HCT116 (cell line): ENCODE measurements at regions not wholly inside any gene's neighbourhood (a gene's known extent, or its start where the extent isn't known, plus 50 kb on each side); places are given as distances from the start of the nearest gene placed in this dataset.

ENCODE experiments used
- ATAC-seq: fragments of 200-7000 bp; cut with Tn5 transposase; 2 replicates; pipeline ENCODE4 v1.9.1; 2020; ENCODE audit warnings: mild to moderate bottlenecking, moderate library complexity
- BruUV-seq: library from RNA; stranded (reverse); fragments of 400-500 nt; replicated peaks from 2 replicates; lab custom pipeline; 2021; lab: Mats Ljungman, UMichigan
- CTCF ChIA-PET: fragments of 300-600 bp; sonication (Branson Sonifier 250); formaldehyde crosslinking; loops from one replicate; lab custom pipeline; 2021; ENCODE audit warnings: antibody characterized with exemption; lab: Charles Lee
- POLR2A ChIA-PET: fragments of 300-600, 350-600 bp; sonication (Branson Sonifier 250); formaldehyde crosslinking; loops from one replicate; lab custom pipeline; 2021; ENCODE audit warnings: antibody characterized with exemption; lab: Charles Lee
- RAD21 ChIA-PET, 2 experiments: fragments of 300-600 bp; sonication (Branson Sonifier 250); formaldehyde crosslinking; loops; one replicate each; lab custom pipeline; 2023; ENCODE audit warnings: low total read pairs in 2 of 2; ENCODE audit not compliant: uncharacterized antibody in 2 of 2, unreplicated experiment in 2 of 2, low non-redundant PET in 1 of 2; lab: Charles Lee
- DNase-seq: peaks from one replicate; pipeline ENCODE4 v3.0.0-alpha.2; 2010; ENCODE audit warnings: low read depth, low spot score
- H2AFZ ChIP-seq: fragments of 200-600 bp; shearing (Covaris generic), sonication (generic); 2 replicates; pipeline ENCODE4 v1.6.1; 2017; ENCODE audit warnings: low read depth, mixed run types, mixed read lengths, antibody characterized with exemption, low read length; ENCODE audit not compliant: poor library complexity, severe bottlenecking
- H3K27ac ChIP-seq: 2 replicates; pipeline ENCODE4 v1.5.1; 2012; ENCODE audit warnings: low read depth, low read length
- H3K27me3 ChIP-seq: fragments of 200-600 bp; sonication (generic); 2 replicates; pipeline ENCODE4 v1.6.1; 2016; ENCODE audit warnings: mixed run types, low read length, mixed read lengths; ENCODE audit not compliant: insufficient read depth
- H3K36me3 ChIP-seq, 2 experiments: fragments of 200-500 bp in 1 of 2; fragments of 200-600 bp in 1 of 2; sonication (Bioruptor generic) in 1 of 2; sonication (generic) in 1 of 2; 2 replicates each; pipeline versions ENCODE4 v1.5.1 to v1.6.1; 2014 to 2016; ENCODE audit warnings: low read length in 2 of 2, inconsistent platforms in 1 of 2, mixed read lengths in 1 of 2, mixed run types in 1 of 2; ENCODE audit not compliant: insufficient read depth in 2 of 2, control insufficient read depth in 1 of 2
- H3K4me1 ChIP-seq, 2 experiments: fragments of 200-600 bp in 1 of 2; sonication (generic) in 1 of 2; 2 replicates each; pipeline versions ENCODE4 v1.5.1 to v1.6.1; 2012 to 2017; ENCODE audit warnings: low read length in 2 of 2, inconsistent platforms in 1 of 2, mild to moderate bottlenecking in 1 of 2, mixed read lengths in 1 of 2, mixed run types in 1 of 2, moderate library complexity in 1 of 2; ENCODE audit not compliant: insufficient read depth in 2 of 2, control insufficient read depth in 1 of 2
- H3K4me2 ChIP-seq: fragments of 200-600 bp; sonication (generic); 2 replicates; pipeline ENCODE4 v1.6.1; 2017; ENCODE audit warnings: mixed run types, low read length, mixed read lengths
- H3K4me3 ChIP-seq, 2 experiments: fragments of 200-600 bp in 1 of 2; sonication (generic) in 1 of 2; replicated peaks in 1 of 2; 2 replicates each; pipeline ENCODE4 v1.5.1; 2011 to 2016; ENCODE audit warnings: low read length in 2 of 2, control low read depth in 1 of 2, low read depth in 1 of 2, mild to moderate bottlenecking in 1 of 2, mixed read lengths in 1 of 2, mixed run types in 1 of 2
- H3K79me2 ChIP-seq: fragments of 200-600 bp; sonication (generic); 2 replicates; pipeline ENCODE4 v1.6.1; 2017; ENCODE audit warnings: mild to moderate bottlenecking, mixed run types, low read length, moderate library complexity, mixed read lengths; ENCODE audit not compliant: insufficient read depth
- H3K9ac ChIP-seq: fragments of 200-600 bp; sonication (generic); 2 replicates; pipeline ENCODE4 v1.6.1; 2016; ENCODE audit warnings: low read length, mixed read lengths
- H3K9me2 ChIP-seq: fragments of 200-600 bp; sonication (generic), shearing (Covaris generic); 2 replicates; pipeline ENCODE4 v1.6.1; 2017; ENCODE audit warnings: mixed run types, mild to moderate bottlenecking, moderate library complexity; ENCODE audit not compliant: insufficient read depth
- H3K9me3 ChIP-seq, 2 experiments: fragments of 200-500 bp in 1 of 2; fragments of 200-600 bp in 1 of 2; sonication (Bioruptor generic) in 1 of 2; sonication (generic) in 1 of 2; 2 replicates each; pipeline ENCODE4 v1.6.1; 2014 to 2017; ENCODE audit warnings: low read length in 2 of 2, mixed read lengths in 2 of 2, inconsistent platforms in 1 of 2, low read depth in 1 of 2, mild to moderate bottlenecking in 1 of 2, mixed run types in 1 of 2, moderate library complexity in 1 of 2; ENCODE audit not compliant: control insufficient read depth in 1 of 2, insufficient read depth in 1 of 2
- H4K20me1 ChIP-seq: fragments of 200-600 bp; sonication (generic), shearing (Covaris generic); 2 replicates; pipeline ENCODE4 v1.6.1; 2017; ENCODE audit warnings: mixed run types, mild to moderate bottlenecking, moderate library complexity; ENCODE audit not compliant: insufficient read depth
- CEBPB ChIP-seq: IDR thresholded peaks from 2 replicates; pipeline ENCODE4 v1.6.1; 2012; ENCODE audit warnings: low read depth
- EZH2phosphoT487 ChIP-seq: fragments of 200-600 bp; IDR thresholded peaks from 2 replicates; pipeline ENCODE4 v1.6.1; 2018; ENCODE audit warnings: antibody characterized with exemption, borderline replicate concordance
- POLR2A ChIP-seq: IDR thresholded peaks from 2 replicates; pipeline ENCODE4 v1.7.0; 2011; ENCODE audit warnings: borderline replicate concordance; ENCODE audit not compliant: insufficient read depth, insufficient read length; ENCODE audit errors: extremely low read depth
- POLR2AphosphoS5 ChIP-seq: IDR thresholded peaks from 2 replicates; pipeline ENCODE4 v1.6.1; 2011; ENCODE audit warnings: mild to moderate bottlenecking, low read depth, low read length, moderate library complexity
- REST ChIP-seq: IDR thresholded peaks from 2 replicates; pipeline ENCODE4 v1.6.1; 2012; ENCODE audit warnings: low read depth
- SIN3A ChIP-seq: IDR thresholded peaks from 2 replicates; pipeline ENCODE4 v1.6.1; 2012; ENCODE audit warnings: low read depth
- SRF ChIP-seq: IDR thresholded peaks from 2 replicates; pipeline ENCODE4 v1.6.1; 2012; ENCODE audit warnings: low read depth
- YY1 ChIP-seq: IDR thresholded peaks from 2 replicates; pipeline ENCODE4 v1.6.1; 2011; ENCODE audit warnings: low read length, low read depth, moderate library complexity, mild to moderate bottlenecking; ENCODE audit not compliant: insufficient replicate concordance; ENCODE audit errors: extremely low read depth
- ZBTB33 ChIP-seq: IDR thresholded peaks from 2 replicates; pipeline ENCODE4 v1.6.1; 2011; ENCODE audit warnings: mild to moderate bottlenecking, low read length, moderate library complexity; ENCODE audit not compliant: insufficient replicate concordance; ENCODE audit errors: extremely low read depth
- ZNF274 ChIP-seq: fragments of 200-500 bp; sonication (Bioruptor generic); IDR thresholded peaks from 2 replicates; pipeline ENCODE4 v1.6.1; 2014; ENCODE audit warnings: mild to moderate bottlenecking, low read depth, low read length, inconsistent platforms
- intact Hi-C: fragments of 100-400 bp; cut with micrococcal nuclease; formaldehyde crosslinking; loops from 2 replicates; pipeline ENCODE4 v1.10.0; 2022

GRCh38 chr18:78237864-78238263 lies 741.8 kb upstream of the SALL3 start:
- RAD21 ChIA-PET, result no interaction called here
- H3K27ac ChIP-seq, result no peak overlapping the region
- no peak overlapping the region for H2AFZ ChIP-seq
- TF ChIP-seq ZBTB33, result no peak
- no peak for TF ChIP-seq SIN3A
- no peak for TF ChIP-seq CEBPB
- no peak for TF ChIP-seq EZH2phosphoT487
- no peak for TF ChIP-seq POLR2A
- no peak for TF ChIP-seq YY1
- no peak for TF ChIP-seq POLR2AphosphoS5
- no peak for TF ChIP-seq ZNF274
- TF ChIP-seq SRF, result no peak
- no peak for TF ChIP-seq REST
- no peaks in the 10 kb centered on the region for H3K36me3 ChIP-seq
- CTCF ChIA-PET, result no interaction called here
- H3K4me1 ChIP-seq, result no peaks in the 10 kb centered on the region
- ATAC-seq, result no peak
- H3K9ac ChIP-seq, result no peak overlapping the region
- no TSS peak for BruUV-seq
- H3K9me2 ChIP-seq, result no peaks in the 10 kb centered on the region
- no peaks in the 10 kb centered on the region for H4K20me1 ChIP-seq
- intact Hi-C loops, result no loop called here
- no peak overlapping the region for H3K4me3 ChIP-seq
- no peaks in the 10 kb centered on the region for H3K27me3 ChIP-seq
- DNase-seq, result no peak
- POLR2A ChIA-PET, result no interaction called here
- no peaks in the 10 kb centered on the region for H3K79me2 ChIP-seq
- no peak overlapping the region for H3K4me2 ChIP-seq
- peaks cover 20 to 26% of the 10 kb centered on the region in 2 experiments; a peak in 3 of 4 replicates for H3K9me3 ChIP-seq
